ENCODE measurements at regions not wholly inside any gene's neighbourhood (a gene's known extent, or its start where the extent isn't known, plus 50 kb on each side); places are given as distances from the start of the nearest gene placed in this dataset.

DNA sequence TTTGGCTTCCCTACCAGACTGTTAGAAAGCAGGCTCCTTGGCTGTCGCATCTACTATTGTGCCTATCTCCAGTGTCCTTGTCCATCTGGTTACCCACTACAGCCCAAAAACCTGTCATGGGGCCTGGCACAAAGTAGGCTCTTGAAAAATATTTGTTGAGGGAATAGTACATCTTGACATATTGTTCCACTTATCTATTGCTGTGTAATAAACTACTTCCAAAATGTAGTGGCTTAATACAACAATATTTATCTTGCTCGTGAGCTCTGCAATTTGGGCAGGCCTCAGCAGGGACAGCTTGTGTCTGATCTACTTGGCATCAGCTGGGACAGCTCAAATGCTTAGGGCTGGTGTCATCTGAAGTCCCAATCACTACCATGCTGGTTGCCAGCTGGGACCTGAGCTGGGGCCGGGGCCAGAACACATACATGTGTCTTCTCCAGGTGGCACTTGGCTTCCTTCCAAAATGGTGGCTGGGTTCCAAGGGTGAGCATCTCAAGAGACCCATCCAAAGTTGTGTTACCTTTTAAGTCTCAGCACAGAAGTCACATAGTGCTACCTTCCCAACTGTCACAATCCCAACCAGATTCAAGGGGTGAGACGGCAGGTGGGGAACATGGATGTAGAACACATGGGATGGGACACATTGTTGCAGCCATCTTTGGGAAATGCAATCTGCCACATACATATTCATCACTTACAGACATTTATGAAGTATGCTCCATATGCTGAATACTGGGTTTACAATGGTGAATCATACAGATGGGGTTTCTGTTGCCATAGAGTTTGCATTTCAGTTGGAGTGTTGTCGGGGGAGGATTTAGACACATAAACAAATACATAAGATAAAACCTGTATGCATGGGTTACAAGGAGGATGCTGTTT, 134.2 kb downstream of the FOXI3 start (continued):
- TF ChIP-seq, protein P1, sequence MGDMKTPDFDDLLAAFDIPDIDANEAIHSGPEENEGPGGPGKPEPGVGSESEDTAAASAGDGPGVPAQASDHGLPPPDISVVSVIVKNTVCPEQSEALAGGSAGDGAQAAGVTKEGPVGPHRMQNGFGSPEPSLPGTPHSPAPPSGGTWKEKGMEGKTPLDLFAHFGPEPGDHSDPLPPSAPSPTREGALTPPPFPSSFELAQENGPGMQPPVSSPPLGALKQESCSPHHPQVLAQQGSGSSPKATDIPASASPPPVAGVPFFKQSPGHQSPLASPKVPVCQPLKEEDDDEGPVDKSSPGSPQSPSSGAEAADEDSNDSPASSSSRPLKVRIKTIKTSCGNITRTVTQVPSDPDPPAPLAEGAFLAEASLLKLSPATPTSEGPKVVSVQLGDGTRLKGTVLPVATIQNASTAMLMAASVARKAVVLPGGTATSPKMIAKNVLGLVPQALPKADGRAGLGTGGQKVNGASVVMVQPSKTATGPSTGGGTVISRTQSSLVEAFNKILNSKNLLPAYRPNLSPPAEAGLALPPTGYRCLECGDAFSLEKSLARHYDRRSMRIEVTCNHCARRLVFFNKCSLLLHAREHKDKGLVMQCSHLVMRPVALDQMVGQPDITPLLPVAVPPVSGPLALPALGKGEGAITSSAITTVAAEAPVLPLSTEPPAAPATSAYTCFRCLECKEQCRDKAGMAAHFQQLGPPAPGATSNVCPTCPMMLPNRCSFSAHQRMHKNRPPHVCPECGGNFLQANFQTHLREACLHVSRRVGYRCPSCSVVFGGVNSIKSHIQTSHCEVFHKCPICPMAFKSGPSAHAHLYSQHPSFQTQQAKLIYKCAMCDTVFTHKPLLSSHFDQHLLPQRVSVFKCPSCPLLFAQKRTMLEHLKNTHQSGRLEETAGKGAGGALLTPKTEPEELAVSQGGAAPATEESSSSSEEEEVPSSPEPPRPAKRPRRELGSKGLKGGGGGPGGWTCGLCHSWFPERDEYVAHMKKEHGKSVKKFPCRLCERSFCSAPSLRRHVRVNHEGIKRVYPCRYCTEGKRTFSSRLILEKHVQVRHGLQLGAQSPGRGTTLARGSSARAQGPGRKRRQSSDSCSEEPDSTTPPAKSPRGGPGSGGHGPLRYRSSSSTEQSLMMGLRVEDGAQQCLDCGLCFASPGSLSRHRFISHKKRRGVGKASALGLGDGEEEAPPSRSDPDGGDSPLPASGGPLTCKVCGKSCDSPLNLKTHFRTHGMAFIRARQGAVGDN (IDR thresholded peaks at IDR 0.05) = no peak

GRCh38 chr2:88310787-88311186, 140.6 kb downstream of the THNSL2 start:
- CTCF ChIA-PET = interaction anchor here (1.0 kb wide), 1 partner anchor 9 kb away, joined by 4 read pairs; no protein-coding TSS in a partner anchor
- Histone ChIP-seq H2AFZ (ENCODE audit: control insufficient read depth, low read depth, low read length) (no peak overlapping the region), H3K4me3 (no peak overlapping the region), H3K4me1 (ENCODE audit: control insufficient read depth, insufficient read depth, low read length) (no peaks in the 10 kb centered on the region), H3K9me3 (replicated peaks; ENCODE audit: control insufficient read depth, insufficient read depth, low read length) (no peaks in the 10 kb centered on the region), H3K9ac (ENCODE audit: control insufficient read depth, insufficient read depth, low read length) (no peak overlapping the region), H3K27ac (ENCODE audit: control insufficient read depth, insufficient read depth) (no peak overlapping the region), H3K79me2 (ENCODE audit: control insufficient read depth, insufficient read depth, low read length) (no peaks in the 10 kb centered on the region), H3K36me3 (ENCODE audit: control insufficient read depth in 2 of 2, insufficient read depth in 2 of 2, low read length in 1 of 2) (no peaks in the 10 kb centered on the region), H3K27me3 (replicated peaks in 1 of 2; ENCODE audit: control insufficient read depth in 2 of 2, insufficient read depth in 2 of 2, low read length in 1 of 2) (no peaks in the 10 kb centered on the region), H4K20me1 (ENCODE audit: control insufficient read depth, insufficient read depth) (no peaks in the 10 kb centered on the region), H3K4me2 (ENCODE audit: control insufficient read depth, insufficient read depth) (no peak overlapping the region)
- TF ChIP-seq PAX8 (IDR thresholded peaks at IDR 0.05) (no peak), MAX (IDR thresholded peaks at IDR 0.05; ENCODE audit: low read depth, low read length) (no peak), NKRF (conservative IDR thresholded peaks at IDR 0.05) (no peak), SMAD5 (IDR thresholded peaks at IDR 0.05; ENCODE audit: low read depth) (no peak)
- TF ChIP-seq, protein P1 (IDR thresholded peaks at IDR 0.05) = no peak
- no peak for ATAC-seq
- no peak for FAIRE-seq
- no TSS peak for BruUV-seq (replicated peaks)
- 33% methylated on average over 1 of the region's 1 CpG for WGBS (ENCODE audit: insufficient coverage, insufficient replicate concordance, low lambda C conversion rate, missing lambda C conversion rate)
- in situ Hi-C loops (cut with MboI) = no loop called here
- no peak for DNase-seq (ENCODE audit: low read depth, low spot score)
- RAD21 ChIA-PET (ENCODE audit: unreplicated experiment) = no interaction called here
- intact Hi-C loops (cut with micrococcal nuclease; ENCODE audit: unreplicated experiment) = no loop called here
- SMC1A ChIA-PET (ENCODE audit: uncharacterized antibody, unreplicated experiment) = interaction anchor here (0.6 to 0.8 kb wide), 2 partner anchors 144 to 346 kb away, joined by 3 read pairs; no protein-coding TSS in a partner anchor
- POLR2A ChIA-PET = no interaction called here
